Progenitor cell of endocrine pancreas (in vitro differentiated cells): ENCODE measurements at regions not wholly inside any gene's neighbourhood (a gene's known extent, or its start where the extent isn't known, plus 50 kb on each side); places are given as distances from the start of the nearest gene placed in this dataset.

ENCODE experiments used
- DNase-seq: peaks from one replicate; pipeline ENCODE4 v3.0.0; 2021; ENCODE audit warnings: low spot score; ENCODE audit not compliant: unreplicated experiment
- H3K27ac Mint-ChIP-seq: 2 replicates; pipeline ENCODE4 v1.8.0; 2021; ENCODE audit warnings: mild to moderate bottlenecking, moderate library complexity, mixed read lengths
- H3K27me3 Mint-ChIP-seq: 2 replicates; pipeline ENCODE4 v1.8.0; 2021; ENCODE audit warnings: mixed read lengths
- H3K36me3 Mint-ChIP-seq: 2 replicates; pipeline ENCODE4 v1.8.0; 2022; ENCODE audit warnings: mixed read lengths; ENCODE audit not compliant: insufficient read depth
- H3K4me1 Mint-ChIP-seq: 2 replicates; pipeline ENCODE4 v1.8.0; 2021; ENCODE audit warnings: low read depth, mixed read lengths
- H3K4me3 Mint-ChIP-seq: 2 replicates; pipeline ENCODE4 v1.8.0; 2021; ENCODE audit warnings: low read depth, mild to moderate bottlenecking, moderate library complexity, mixed read lengths
- H3K9me3 Mint-ChIP-seq: 2 replicates; pipeline ENCODE4 v1.8.0; 2021; ENCODE audit warnings: low read depth, mixed read lengths
- CTCF ChIP-seq: fragments of 200-600 bp; sonication (generic); IDR thresholded peaks from one replicate; pipeline ENCODE4 v1.5.0; 2021; ENCODE audit warnings: antibody characterized with exemption, mild to moderate bottlenecking; ENCODE audit not compliant: unreplicated experiment

- Mint-ChIP-seq H3K9me3 (peaks cover 6% of the 10 kb centered on the region), H3K36me3 (no peaks in the 10 kb centered on the region), H3K27me3 (peaks cover 16% of the 10 kb centered on the region), H3K4me3 (no peak overlapping the region), H3K4me1 (peaks cover 3% of the 10 kb centered on the region), H3K27ac (no peak overlapping the region)
- no peak for TF ChIP-seq CTCF
- no peak for DNase-seq
These were observed 271.3 kb downstream of the NPHP4 start for GRCh38 chr1:5720936-5721335.

- peaks cover 16% of the 10 kb centered on the region for H3K27me3 Mint-ChIP-seq
- no peak for DNase-seq
- H3K9me3 Mint-ChIP-seq: peaks cover 6% of the 10 kb centered on the region
- no peak for TF ChIP-seq CTCF
- H3K36me3 Mint-ChIP-seq: no peaks in the 10 kb centered on the region
- H3K4me3 Mint-ChIP-seq: no peak overlapping the region
- H3K4me1 Mint-ChIP-seq: peaks cover 3% of the 10 kb centered on the region
- no peak overlapping the region for H3K27ac Mint-ChIP-seq
These were observed 271.7 kb downstream of the NPHP4 start for GRCh38 chr1:5720484-5720883.

DNA sequence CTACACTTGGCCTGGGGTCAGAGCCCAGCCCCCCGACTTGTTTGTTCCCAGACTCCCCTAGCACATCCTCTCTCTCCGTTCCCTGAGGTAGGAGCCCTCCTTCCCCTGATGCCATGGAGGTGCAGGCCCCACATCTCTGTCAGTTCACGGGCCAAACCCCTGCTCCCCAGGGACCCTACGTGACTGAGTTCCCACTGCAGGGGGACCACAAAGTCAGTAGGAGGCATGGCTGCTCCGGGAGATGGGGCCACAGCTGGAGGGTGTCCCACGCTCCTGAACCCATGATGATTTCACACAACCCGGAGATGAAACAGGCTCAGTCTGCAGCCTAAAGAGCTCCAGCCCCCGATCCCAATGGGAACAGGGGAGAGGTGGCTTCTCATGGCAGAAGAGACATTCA, 272.2 kb downstream of the NPHP4 start:
- peaks cover 3% of the 10 kb centered on the region for H3K4me1 Mint-ChIP-seq
- DNase-seq: no peak
- H3K36me3 Mint-ChIP-seq: no peaks in the 10 kb centered on the region
- H3K27ac Mint-ChIP-seq: no peak overlapping the region
- H3K9me3 Mint-ChIP-seq: peaks cover 10% of the 10 kb centered on the region
- no peak for TF ChIP-seq CTCF
- H3K27me3 Mint-ChIP-seq: peaks cover 15% of the 10 kb centered on the region
- no peak overlapping the region for H3K4me3 Mint-ChIP-seq

- Mint-ChIP-seq H3K27ac (peak overlapping the region; percentile 5), H3K4me1 (peaks cover 3% of the 10 kb centered on the region), H3K36me3 (no peaks in the 10 kb centered on the region), H3K4me3 (no peak overlapping the region), H3K9me3 (peaks cover 13% of the 10 kb centered on the region), H3K27me3 (peaks cover 13% of the 10 kb centered on the region)
- no peak for TF ChIP-seq CTCF
- no peak for DNase-seq
These were observed 273.2 kb downstream of the NPHP4 start for GRCh38 chr1:5718831-5719632.

- TF ChIP-seq CTCF: no peak
- Mint-ChIP-seq H3K27ac (no peak overlapping the region), H3K36me3 (no peaks in the 10 kb centered on the region), H3K9me3 (peaks cover 7% of the 10 kb centered on the region), H3K4me3 (no peak overlapping the region), H3K4me1 (peaks cover 3% of the 10 kb centered on the region), H3K27me3 (peaks cover 13% of the 10 kb centered on the region)
- DNase-seq: no peak
These were observed 275.1 kb downstream of the NPHP4 start for GRCh38 chr1:5717031-5717682.
